HG02623 (cell line): ENCODE measurements at regions not wholly inside any gene's neighbourhood (a gene's known extent, or its start where the extent isn't known, plus 50 kb on each side); places are given as distances from the start of the nearest gene placed in this dataset.
"Not testable (repeated sequence)": the region's sequence is repeated elsewhere in the genome, so short reads cannot be mapped to it uniquely, and the experiment has no call there.

Source experiments
- ATAC-seq: cut with Tn5 transposase; IDR thresholded peaks from one replicate; pipeline ENCODE4 v1.9.1; 2021; ENCODE audit warnings: moderate library complexity; ENCODE audit not compliant: unreplicated experiment

- ATAC-seq = no peak
Observed at GRCh38 chr16:17031484-17032268, 439.1 kb downstream of the XYLT1 start.

GRCh38 chr16:17032332-17032731 lies 438.4 kb downstream of the XYLT1 start:
- ATAC-seq = no peak

DNA sequence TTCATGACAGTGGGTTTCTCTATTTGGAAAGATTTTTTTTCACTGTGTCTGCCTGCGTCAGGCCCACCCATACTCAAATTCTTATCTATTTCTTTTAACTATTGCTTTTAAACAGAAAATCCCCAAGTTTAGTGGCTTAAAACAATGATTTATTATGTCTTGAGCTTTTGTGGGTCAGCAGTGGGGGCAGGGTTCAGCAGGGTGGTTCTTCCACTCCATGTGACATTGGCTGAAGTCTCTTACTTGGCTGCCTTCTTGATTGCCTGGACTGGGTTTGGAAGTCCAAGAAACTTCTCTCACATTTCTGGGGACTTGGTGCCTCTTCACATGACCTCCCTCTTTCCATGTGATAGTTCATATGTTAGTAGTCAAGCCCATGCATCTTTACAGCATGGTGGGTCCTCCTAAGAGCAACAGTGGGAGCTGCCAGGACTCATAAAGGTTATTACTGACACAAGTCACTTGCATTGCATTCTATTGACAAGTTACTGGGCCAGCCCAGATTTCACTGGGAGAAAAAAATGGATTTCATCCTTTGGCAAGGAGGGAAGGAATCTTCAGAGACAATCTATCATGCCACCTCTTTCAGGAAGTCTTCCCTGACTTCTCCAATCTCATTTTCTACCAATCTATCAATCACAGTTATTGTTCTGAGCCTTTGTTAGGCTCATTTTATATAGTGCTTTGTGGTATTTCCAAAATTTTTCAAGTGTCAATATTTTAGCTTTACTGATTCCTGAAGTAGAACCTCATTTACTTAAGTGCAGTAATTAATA lies 436.1 kb downstream of the XYLT1 start:
- no peak for ATAC-seq

GRCh38 chr16:17037499-17037898 lies 433.3 kb downstream of the XYLT1 start:
- no peak for ATAC-seq

DNA sequence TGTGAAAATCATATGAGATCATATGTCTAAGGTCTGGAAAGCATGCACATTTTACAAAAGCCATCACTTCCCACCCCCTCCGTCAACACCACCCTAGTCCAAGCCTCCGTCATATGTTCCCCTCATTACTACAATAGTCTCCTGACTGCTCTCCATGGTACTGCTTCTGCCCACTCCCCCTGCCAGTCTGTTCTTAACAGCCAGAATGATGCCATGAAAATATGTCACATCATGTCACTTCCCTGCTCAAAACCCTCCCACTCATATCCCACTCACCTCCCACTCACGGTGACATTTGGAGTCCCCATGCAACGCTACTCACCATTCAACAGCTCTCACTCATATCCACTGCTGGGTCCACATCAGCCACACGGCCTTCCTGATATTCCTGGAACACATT lies 432.3 kb downstream of the XYLT1 start:
- no peak for ATAC-seq

- not testable (repeated sequence) for ATAC-seq
Observed at GRCh38 chr16:17049109-17049508, 421.7 kb downstream of the XYLT1 start.

- ATAC-seq = no peak
Observed at GRCh38 chr16:17050468-17050867, 420.3 kb downstream of the XYLT1 start.
